ENCODE measurements at regions not wholly inside any gene's neighbourhood (a gene's known extent, or its start where the extent isn't known, plus 50 kb on each side); places are given as distances from the start of the nearest gene placed in this dataset.

- no peak overlapping the region for H3K4me2 ChIP-seq (ENCODE audit: insufficient read depth, low read length)
- intact Hi-C loops (cut with micrococcal nuclease), result no loop called here
- POLR2A ChIA-PET, result no interaction called here
- BruUV-seq (replicated peaks), result no TSS peak
- no peak for DNase-seq (ENCODE audit: extremely low read depth in 1 of 4, low spot score in 3 of 4)
- no peaks in the 10 kb centered on the region for H3K27me3 ChIP-seq (ENCODE audit: control insufficient read depth in 2 of 2, insufficient read depth in 2 of 2, low read length in 2 of 2)
- WGBS (ENCODE audit: insufficient coverage, low coverage, missing lambda C conversion rate), result no CpG with 5 or more reads among the region's 1 CpG
- no peak overlapping the region for H3K4me3 ChIP-seq
- no peaks in the 10 kb centered on the region for H3K79me2 ChIP-seq (ENCODE audit: control insufficient read depth, insufficient read depth, low read length)
- no peaks in the 10 kb centered on the region for H3K36me3 ChIP-seq (ENCODE audit: control insufficient read depth, insufficient read depth, low read length)
- in situ Hi-C loops (cut with MboI), result no loop called here
- no peaks in the 10 kb centered on the region for H3K9me1 ChIP-seq (ENCODE audit: control insufficient read depth, insufficient read depth, low read length)
- no peak overlapping the region for H3K9ac ChIP-seq (ENCODE audit: insufficient read depth in 1 of 2, low read depth in 2 of 2, low read length in 2 of 2)
- no peak for FAIRE-seq
- no peaks in the 10 kb centered on the region for H3K9me3 ChIP-seq (replicated peaks; ENCODE audit: control insufficient read depth, insufficient read depth, low read depth, low read length)
- H3K27ac ChIP-seq (ENCODE audit: extremely low read depth, low read depth, low read length), result no peak overlapping the region
- H2AFZ ChIP-seq (ENCODE audit: low read depth, low read length), result no peak overlapping the region
- no peaks in the 10 kb centered on the region for H3K4me1 ChIP-seq (replicated peaks in 1 of 2; ENCODE audit: control insufficient read depth in 2 of 2, insufficient read depth in 2 of 2, low read length in 2 of 2)
- no peak for ATAC-seq
- H4K20me1 ChIP-seq (replicated peaks; ENCODE audit: control insufficient read depth, insufficient read depth, low read length), result no peaks in the 10 kb centered on the region
- CTCF ChIA-PET (ENCODE audit: low intra/inter-chr PET ratio), result no interaction called here
- TF ChIP-seq FOXJ2 (tag; IDR thresholded peaks at IDR 0.05) (no peak), NR3C1 (CRISPR knock-in tag; IDR thresholded peaks at IDR 0.05) (no peak), HNRNPH1 (optimal IDR thresholded peaks at IDR 0.05; ENCODE audit: low read depth, low read length) (no peak), BRD9 (IDR thresholded peaks at IDR 0.05; ENCODE audit: low read depth, partially characterized antibody) (no peak), MAZ (CRISPR knock-in tag; conservative IDR thresholded peaks at IDR 0.05 in 1 of 2, IDR thresholded peaks at IDR 0.05 in 1 of 2) (no peak), CUX1 (CRISPR knock-in tag; IDR thresholded peaks at IDR 0.05) (no peak), SPI1 (IDR thresholded peaks at IDR 0.05; ENCODE audit: borderline replicate concordance, low read depth, low read length) (no peak), PRDM10 (IDR thresholded peaks at IDR 0.05; ENCODE audit: partially characterized antibody) (no peak), CREM (IDR thresholded peaks at IDR 0.05; ENCODE audit: low read depth) (no peak), COPS2 (conservative IDR thresholded peaks at IDR 0.05) (no peak), ZFX (CRISPR knock-in tag; IDR thresholded peaks at IDR 0.05) (no peak)
Measured at GRCh38 chr20:12391099-12391498, 473.4 kb downstream of the BTBD3 start.
